K562 (cell line): ENCODE measurements at regions not wholly inside any gene's neighbourhood (a gene's known extent, or its start where the extent isn't known, plus 50 kb on each side); places are given as distances from the start of the nearest gene placed in this dataset.

ENCODE experiments used
- CBX5 ChIP-seq: IDR thresholded peaks from 2 replicates; pipeline ENCODE4 v1.6.1; 2014; ENCODE audit warnings: low read depth, borderline replicate concordance
- CC2D1A ChIP-seq: fragments of 450-650 bp; IDR thresholded peaks from 2 replicates; pipeline ENCODE4 v1.6.1; 2017; ENCODE audit warnings: mild to moderate bottlenecking
- E4F1 ChIP-seq: fragments of 250-450 bp; sonication (Bioruptor Pico); IDR thresholded peaks from 2 replicates; pipeline ENCODE4 v1.5.0; 2021; ENCODE audit warnings: mild to moderate bottlenecking, borderline replicate concordance
- FOXK2 ChIP-seq, 2 experiments: fragments of 450-650 bp; IDR thresholded peaks in 1 of 2; conservative IDR thresholded peaks in 1 of 2; 2 replicates each; pipeline ENCODE4 v1.6.1; 2016; ENCODE audit warnings: low read depth in 2 of 2, mild to moderate bottlenecking in 1 of 2
- GTF2B ChIP-seq: IDR thresholded peaks from 2 replicates; pipeline ENCODE4 v1.6.1; 2011; ENCODE audit not compliant: insufficient read length; ENCODE audit errors: extremely low read depth
- NCOA1 ChIP-seq: fragments of 450-650 bp; IDR thresholded peaks from 2 replicates; pipeline ENCODE4 v1.6.1; 2016; ENCODE audit warnings: low read depth
- NFIC ChIP-seq: fragments of 450-650 bp; IDR thresholded peaks from 2 replicates; pipeline ENCODE4 v1.6.1; 2017; ENCODE audit warnings: mild to moderate bottlenecking, inconsistent platforms
- NONO ChIP-seq, 2 experiments: fragments of 200-400 bp in 1 of 2; fragments of 450-650 bp in 1 of 2; formaldehyde crosslinking in 1 of 2; IDR thresholded peaks; 2 replicates each; pipeline ENCODE4 v1.6.1; 2017; ENCODE audit warnings: low read depth in 2 of 2, mild to moderate bottlenecking in 2 of 2, moderate library complexity in 2 of 2, low read length in 1 of 2
- NR1H2 ChIP-seq: sonication (generic); formaldehyde crosslinking; IDR thresholded peaks from 2 replicates; pipeline ENCODE4 v1.4.0; 2020; ENCODE audit warnings: mild to moderate bottlenecking, missing genetic modification reagents
- PATZ1 ChIP-seq: fragments of 250-450 bp; sonication (Bioruptor Pico); IDR thresholded peaks from 2 replicates; pipeline ENCODE4 v1.5.0; 2020; ENCODE audit warnings: mild to moderate bottlenecking, borderline replicate concordance
- PTTG1 ChIP-seq: fragments of 450-650 bp; IDR thresholded peaks from 2 replicates; pipeline ENCODE4 v1.6.1; 2016; ENCODE audit warnings: low read depth, mild to moderate bottlenecking, missing genetic modification characterization, missing compliant biosample characterization
- RB1 ChIP-seq: fragments of 450-650 bp; IDR thresholded peaks from 2 replicates; pipeline ENCODE4 v1.6.1; 2017; ENCODE audit warnings: low read depth, mild to moderate bottlenecking
- SMAD4 ChIP-seq: fragments of 250-450 bp; sonication (Bioruptor Pico); conservative IDR thresholded peaks from 2 replicates; pipeline ENCODE4 v1.8.0; 2021; ENCODE audit warnings: inconsistent platforms, mild to moderate bottlenecking, moderate library complexity
- SMARCE1 ChIP-seq: fragments of 450-650 bp; IDR thresholded peaks from 2 replicates; pipeline ENCODE4 v1.7.1; 2016; ENCODE audit warnings: mild to moderate bottlenecking
- TBL1XR1 ChIP-seq, 2 experiments: IDR thresholded peaks; 2 replicates each; pipeline ENCODE4 v1.6.1; 2012; ENCODE audit warnings: improper control_type of control experiment in 2 of 2, low read length in 2 of 2, mild to moderate bottlenecking in 1 of 2
- THAP12 ChIP-seq: fragments of 250-450 bp; sonication (Bioruptor Pico); IDR thresholded peaks from 2 replicates; pipeline ENCODE4 v1.9.0; 2021; ENCODE audit warnings: mild to moderate bottlenecking, inconsistent platforms
- TRIM24 ChIP-seq, 2 experiments: fragments of 450-650 bp; IDR thresholded peaks; 2 replicates each; pipeline ENCODE4 v1.6.1; 2016
- ZBTB7A ChIP-seq: IDR thresholded peaks from 2 replicates; pipeline ENCODE4 v1.6.1; 2011; ENCODE audit warnings: low read depth, mild to moderate bottlenecking, low read length, moderate library complexity, borderline replicate concordance; ENCODE audit not compliant: control insufficient read depth
- ZNF23 ChIP-seq: fragments of 250-450 bp; sonication (Bioruptor Pico); IDR thresholded peaks from 2 replicates; pipeline ENCODE4 v1.4.0; 2020; ENCODE audit warnings: mild to moderate bottlenecking
- ZNF277 ChIP-seq: fragments of 250-450 bp; sonication (Bioruptor Pico); IDR thresholded peaks from 2 replicates; pipeline ENCODE4 v1.8.0; 2022; ENCODE audit warnings: inconsistent platforms, mild to moderate bottlenecking, moderate library complexity, borderline replicate concordance
- ZNF77 ChIP-seq: fragments of 250-450 bp; sonication (Bioruptor Pico); IDR thresholded peaks from 2 replicates; pipeline ENCODE4 v1.5.0; 2020

GRCh38 chr15:95698230-95698629 lies 632.3 kb upstream of the NR2F2 start (continued):
- TF ChIP-seq PATZ1 (CRISPR knock-in tag) (no peak), ZNF277 (CRISPR knock-in tag) (no peak), NR1H2 (CRISPR knock-in tag) (no peak), CC2D1A (peak; percentile 52; the same call in 1 of the 2 replicates), RB1 (no peak), TBL1XR1 (IDR thresholded peaks at IDR 0.05; ENCODE audit: low read length in 2 of 2) (no peak), NONO (IDR thresholded peaks at IDR 0.05; ENCODE audit: low read depth in 2 of 2, low read length in 1 of 2) (no peak), CBX5 (no peak), SMARCE1 (peak; percentile 77; the same call in 1 of the 2 replicates), E4F1 (no peak), SMAD4 (CRISPR knock-in tag) (no peak), TRIM24 (IDR thresholded peaks at IDR 0.05) (peak; percentile 67 to 88), FOXK2 (conservative IDR thresholded peaks at IDR 0.05 in 1 of 2, IDR thresholded peaks at IDR 0.05 in 1 of 2; ENCODE audit: low read depth in 2 of 2) (0 out of 4 replicates have a peak, but pooled peaks of 1 of the 2 experiments have one; percentile 15), NCOA1 (no peak), ZBTB7A (no peak), ZNF77 (CRISPR knock-in tag) (no peak), ZNF23 (CRISPR knock-in tag) (no peak), NFIC (peak; percentile 21; the same call in 1 of the 2 replicates), GTF2B (no peak), PTTG1 (tag) (no peak), THAP12 (no peak)
